ENCODE measurements at regions not wholly inside any gene's neighbourhood (a gene's known extent, or its start where the extent isn't known, plus 50 kb on each side); places are given as distances from the start of the nearest gene placed in this dataset.

DNA sequence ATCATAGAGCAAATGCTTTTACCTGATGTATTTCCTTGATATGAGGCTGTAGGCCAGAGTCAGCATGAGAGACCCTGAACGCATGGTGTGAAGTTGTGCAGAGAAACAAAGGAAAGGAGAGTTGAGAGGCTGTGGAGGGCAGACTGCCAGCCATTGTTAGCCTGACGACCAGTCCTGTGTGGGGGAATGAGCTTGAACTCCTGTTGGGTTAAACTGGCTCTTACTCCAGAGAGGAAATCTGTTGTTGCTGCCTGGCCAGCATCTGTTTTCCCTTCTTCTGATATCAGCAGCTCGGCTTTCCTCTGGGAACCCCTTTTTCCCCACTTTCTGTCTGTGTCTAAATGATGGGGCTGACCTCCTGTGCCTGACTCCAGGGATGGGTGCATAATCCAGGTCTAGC, 158.2 kb upstream of the ZFP64 start:
- H3F3A ChIP-seq (ENCODE audit: insufficient read depth, low read length, poor library complexity, severe bottlenecking) = no peaks in the 10 kb centered on the region
- no peak overlapping the region for H3K27ac ChIP-seq (ENCODE audit: low read length)
- H3K9me3 ChIP-seq (ENCODE audit: low read length) = no peaks in the 10 kb centered on the region
- no peaks in the 10 kb centered on the region for H3K9me2 ChIP-seq (ENCODE audit: insufficient read depth, low read length)
- H3K9ac ChIP-seq (ENCODE audit: low read length) = no peak overlapping the region
- no peak overlapping the region for H3K4me3 ChIP-seq (ENCODE audit: low read length)
- H3K27me3 ChIP-seq (ENCODE audit: insufficient read depth, low read depth, low read length) = no peaks in the 10 kb centered on the region
- no peaks in the 10 kb centered on the region for H3K79me2 ChIP-seq (replicated peaks; ENCODE audit: insufficient read depth, low read length)
- H3K4me2 ChIP-seq (ENCODE audit: low read length) = no peak overlapping the region
- no peaks in the 10 kb centered on the region for H3K36me3 ChIP-seq (ENCODE audit: insufficient read depth, low read length)
- H4K20me1 ChIP-seq (ENCODE audit: insufficient read depth) = no peaks in the 10 kb centered on the region
- no peak overlapping the region for H2AFZ ChIP-seq (ENCODE audit: low read depth, low read length)
- TF ChIP-seq, protein P1, sequence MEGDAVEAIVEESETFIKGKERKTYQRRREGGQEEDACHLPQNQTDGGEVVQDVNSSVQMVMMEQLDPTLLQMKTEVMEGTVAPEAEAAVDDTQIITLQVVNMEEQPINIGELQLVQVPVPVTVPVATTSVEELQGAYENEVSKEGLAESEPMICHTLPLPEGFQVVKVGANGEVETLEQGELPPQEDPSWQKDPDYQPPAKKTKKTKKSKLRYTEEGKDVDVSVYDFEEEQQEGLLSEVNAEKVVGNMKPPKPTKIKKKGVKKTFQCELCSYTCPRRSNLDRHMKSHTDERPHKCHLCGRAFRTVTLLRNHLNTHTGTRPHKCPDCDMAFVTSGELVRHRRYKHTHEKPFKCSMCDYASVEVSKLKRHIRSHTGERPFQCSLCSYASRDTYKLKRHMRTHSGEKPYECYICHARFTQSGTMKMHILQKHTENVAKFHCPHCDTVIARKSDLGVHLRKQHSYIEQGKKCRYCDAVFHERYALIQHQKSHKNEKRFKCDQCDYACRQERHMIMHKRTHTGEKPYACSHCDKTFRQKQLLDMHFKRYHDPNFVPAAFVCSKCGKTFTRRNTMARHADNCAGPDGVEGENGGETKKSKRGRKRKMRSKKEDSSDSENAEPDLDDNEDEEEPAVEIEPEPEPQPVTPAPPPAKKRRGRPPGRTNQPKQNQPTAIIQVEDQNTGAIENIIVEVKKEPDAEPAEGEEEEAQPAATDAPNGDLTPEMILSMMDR (IDR thresholded peaks at IDR 0.05; ENCODE audit: poor library complexity, severe bottlenecking) = no peak
- no peak for TF ChIP-seq SMC3 (conservative IDR thresholded peaks at IDR 0.05; ENCODE audit: poor library complexity)
- TF ChIP-seq RAD21 (conservative IDR thresholded peaks at IDR 0.05) = no peak
- no peak for TF ChIP-seq TAF1 (IDR thresholded peaks at IDR 0.05; ENCODE audit: low read depth)
- no peak for TF ChIP-seq MXI1 (conservative IDR thresholded peaks at IDR 0.05; ENCODE audit: poor library complexity, severe bottlenecking)
- TF ChIP-seq EZH2 (IDR thresholded peaks at IDR 0.05; ENCODE audit: borderline replicate concordance, insufficient read depth, low read length, poor library complexity, severe bottlenecking) = no peak
- TF ChIP-seq EP300 (conservative IDR thresholded peaks at IDR 0.05; ENCODE audit: poor library complexity, severe bottlenecking) = no peak
- no peak for TF ChIP-seq REST (IDR thresholded peaks at IDR 0.05; ENCODE audit: borderline replicate concordance)
- TF ChIP-seq POLR2AphosphoS5 (IDR thresholded peaks at IDR 0.05) = no peak

DNA sequence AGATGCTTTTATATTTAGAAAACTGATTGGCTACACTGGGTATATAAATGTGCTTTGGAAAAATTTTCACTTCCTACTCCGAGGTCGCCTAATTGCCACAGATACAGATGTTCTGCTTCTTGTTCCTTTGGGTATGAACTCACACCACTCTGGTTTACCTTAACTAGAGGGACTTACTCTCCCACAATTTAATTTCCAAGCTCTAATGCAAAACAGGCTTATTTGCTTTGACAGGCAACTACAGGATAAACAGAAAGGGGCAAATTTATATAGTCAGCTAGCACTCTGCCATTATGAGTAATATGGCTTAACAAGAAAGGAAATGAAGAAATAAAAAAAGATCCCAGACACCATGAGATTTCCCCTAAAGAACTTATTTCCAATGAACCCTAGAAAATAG, 156.9 kb upstream of the ZFP64 start:
- no peaks in the 10 kb centered on the region for H3K36me3 ChIP-seq (ENCODE audit: insufficient read depth, low read length)
- H3K4me3 ChIP-seq (ENCODE audit: low read length) = no peak overlapping the region
- no peaks in the 10 kb centered on the region for H3K27me3 ChIP-seq (ENCODE audit: insufficient read depth, low read depth, low read length)
- H3K9me3 ChIP-seq (ENCODE audit: low read length) = no peaks in the 10 kb centered on the region
- TF ChIP-seq EP300 (conservative IDR thresholded peaks at IDR 0.05; ENCODE audit: poor library complexity, severe bottlenecking) = no peak
- TF ChIP-seq REST (IDR thresholded peaks at IDR 0.05; ENCODE audit: borderline replicate concordance) = no peak
- no peak for TF ChIP-seq POLR2AphosphoS5 (IDR thresholded peaks at IDR 0.05)
- TF ChIP-seq EZH2 (IDR thresholded peaks at IDR 0.05; ENCODE audit: borderline replicate concordance, insufficient read depth, low read length, poor library complexity, severe bottlenecking) = no peak
- TF ChIP-seq TAF1 (IDR thresholded peaks at IDR 0.05; ENCODE audit: low read depth) = no peak
- no peak for TF ChIP-seq MXI1 (conservative IDR thresholded peaks at IDR 0.05; ENCODE audit: poor library complexity, severe bottlenecking)
- no peak overlapping the region for H3K27ac ChIP-seq (ENCODE audit: low read length)
- H4K20me1 ChIP-seq (ENCODE audit: insufficient read depth) = no peaks in the 10 kb centered on the region
- no peaks in the 10 kb centered on the region for H3K79me2 ChIP-seq (replicated peaks; ENCODE audit: insufficient read depth, low read length)
- no peak overlapping the region for H3K9ac ChIP-seq (ENCODE audit: low read length)
- no peak overlapping the region for H3K4me2 ChIP-seq (ENCODE audit: low read length)
- H2AFZ ChIP-seq (ENCODE audit: low read depth, low read length) = no peak overlapping the region
- no peaks in the 10 kb centered on the region for H3K9me2 ChIP-seq (ENCODE audit: insufficient read depth, low read length)
- H3F3A ChIP-seq (ENCODE audit: insufficient read depth, low read length, poor library complexity, severe bottlenecking) = no peaks in the 10 kb centered on the region
